Lung (tissue), 11 donors: ENCODE measurements at regions not wholly inside any gene's neighbourhood (a gene's known extent, or its start where the extent isn't known, plus 50 kb on each side); places are given as distances from the start of the nearest gene placed in this dataset.

ENCODE experiments used
- ATAC-seq: fragments of 200-7000 bp; cut with Tn5 transposase; one replicate; pipeline ENCODE4 v1.9.1; 2020; ENCODE audit warnings: moderate number of reproducible peaks; ENCODE audit not compliant: insufficient read depth, low FRiP score
- DNase-seq, 3 donors: peaks; one replicate each; pipeline ENCODE4 v3.0.0-alpha.2; 2013 to 2017
- H3K27ac ChIP-seq, 2 donors: one replicate each; pipeline ENCODE4 v1.5.1; 2013; ENCODE audit warnings: mild to moderate bottlenecking in 2 of 2, moderate library complexity in 2 of 2, control low read depth in 1 of 2, inconsistent platforms in 1 of 2, low read depth in 1 of 2, low read length in 1 of 2
- H3K27me3 ChIP-seq, 3 donors: one replicate each; pipeline ENCODE4 v1.5.1; 2013; ENCODE audit warnings: low read length in 2 of 3; ENCODE audit not compliant: control insufficient read depth in 3 of 3, insufficient read depth in 3 of 3
- H3K36me3 ChIP-seq, 4 donors: one replicate each; pipeline ENCODE4 v1.5.1; 2013; ENCODE audit warnings: low read length in 4 of 4, mild to moderate bottlenecking in 1 of 4, moderate library complexity in 1 of 4; ENCODE audit not compliant: control insufficient read depth in 4 of 4, insufficient read depth in 4 of 4
- H3K4me1 ChIP-seq, 5 donors: one replicate each; pipeline ENCODE4 v1.5.1; 2013; ENCODE audit warnings: low read length in 5 of 5, mild to moderate bottlenecking in 2 of 5, moderate library complexity in 1 of 5; ENCODE audit not compliant: control insufficient read depth in 5 of 5, insufficient read depth in 5 of 5
- H3K4me3 ChIP-seq: one replicate; pipeline ENCODE4 v1.5.1; 2013; ENCODE audit warnings: mild to moderate bottlenecking, control low read depth, moderate library complexity
- H3K9ac ChIP-seq, 2 donors: one replicate each; pipeline ENCODE4 v1.5.1; 2013; ENCODE audit warnings: low read length in 2 of 2, control low read depth in 1 of 2; ENCODE audit not compliant: insufficient read depth in 1 of 2
- H3K9me3 ChIP-seq, 4 donors: one replicate each; pipeline ENCODE4 v1.5.1; 2013; ENCODE audit warnings: low read length in 3 of 4, mild to moderate bottlenecking in 1 of 4, moderate library complexity in 1 of 4; ENCODE audit not compliant: control insufficient read depth in 4 of 4, insufficient read depth in 3 of 4
- CTCF ChIP-seq: IDR thresholded peaks from 2 replicates; pipeline ENCODE4 v1.5.1; 2012; ENCODE audit warnings: mild to moderate bottlenecking; ENCODE audit errors: control extremely low read depth, extremely low read depth
- WGBS, 2 donors: extraction: QIAGEN DNeasy Blood & Tissue Kit; methylation state at CpG; one replicate each; pipeline ENCODE4 v1.1.7; 2013; 5-methylcytosine and 5-hydroxymethylcytosine counted together
- donor health status: control.
- donor health status: control.
- donor health status: Bipolar disorder and iron deficiency.
- donor health status: healthy.
- donor health status: DM: yes; HTN: yes; CAD: no.

GRCh38 chr9:113734826-113735225 lies 141.3 kb upstream of the ZNF618 start:
- no peaks in the 10 kb centered on the region for H3K4me1 ChIP-seq
- 85 to 91% methylated on average over 3 of the region's 3 CpGs for WGBS, 2 donors
- ATAC-seq: no peak
- no peaks in the 10 kb centered on the region for H3K36me3 ChIP-seq
- H3K9me3 ChIP-seq: peaks cover 0 to 12% (median 0%) of the 10 kb centered on the region in 4 donors
- H3K27ac ChIP-seq: no peak overlapping the region
- no peaks in the 10 kb centered on the region for H3K27me3 ChIP-seq
- no peak for TF ChIP-seq CTCF
- no peak overlapping the region for H3K9ac ChIP-seq
- DNase-seq: no peak
- H3K4me3 ChIP-seq: no peak overlapping the region

- Histone ChIP-seq H3K9ac (no peak overlapping the region), H3K27me3 (peaks cover 0 to 5% (median 0%) of the 10 kb centered on the region in 3 donors), H3K36me3 (no peaks in the 10 kb centered on the region), H3K4me1 (no peaks in the 10 kb centered on the region), H3K9me3 (peaks cover 0 to 4% (median 0%) of the 10 kb centered on the region in 4 donors), H3K4me3 (no peak overlapping the region), H3K27ac (no peak overlapping the region)
- WGBS, 2 donors: 37 to 40% methylated on average over 6 of the region's 6 CpGs
- TF ChIP-seq CTCF: peak; percentile 34
- DNase-seq (peak; percentile 60 to 76 (median 69)), ATAC-seq (peak; percentile 58)
Measured at GRCh38 chr9:113737517-113738271, 138.4 kb upstream of the ZNF618 start.

- no peak overlapping the region for H3K9ac ChIP-seq
- no peaks in the 10 kb centered on the region for H3K4me1 ChIP-seq
- peaks cover 0 to 5% (median 4%) of the 10 kb centered on the region in 3 donors for H3K27me3 ChIP-seq
- H3K36me3 ChIP-seq: no peaks in the 10 kb centered on the region
- H3K9me3 ChIP-seq: peaks cover 0 to 4% (median 0%) of the 10 kb centered on the region in 4 donors
- H3K27ac ChIP-seq: no peak overlapping the region
- 80 to 85% methylated on average over 9 of the region's 9 CpGs for WGBS, 2 donors
- DNase-seq: peak in 1 of 3 donors; percentile 5
- no peak for ATAC-seq
- TF ChIP-seq CTCF: no peak
- no peak overlapping the region for H3K4me3 ChIP-seq
Measured at GRCh38 chr9:113738496-113738892, 137.6 kb upstream of the ZNF618 start.
